ENCODE measurements at regions not wholly inside any gene's neighbourhood (a gene's known extent, or its start where the extent isn't known, plus 50 kb on each side); places are given as distances from the start of the nearest gene placed in this dataset.

- no peaks in the 10 kb centered on the region for H3K27me3 ChIP-seq (replicated peaks; ENCODE audit: insufficient read depth, low read length)
Measured at GRCh38 chrX:10897768-10898167, 213.4 kb upstream of the HCCS start.

GRCh38 chrX:10900585-10901289 is 210.4 kb upstream of the HCCS start:
- peaks cover 14% of the 10 kb centered on the region; the same call in 1 of the 2 replicates for H3K4me1 ChIP-seq (ENCODE audit: low read length)
- H3K27me3 ChIP-seq (replicated peaks; ENCODE audit: insufficient read depth, low read length): no peaks in the 10 kb centered on the region
- no peaks in the 10 kb centered on the region for H4K20me1 ChIP-seq (ENCODE audit: insufficient read depth, low read length)
- H3K9ac ChIP-seq (ENCODE audit: low read length): no peak overlapping the region
- H2AFZ ChIP-seq (ENCODE audit: low read length): no peak overlapping the region
- no peaks in the 10 kb centered on the region for H3K79me2 ChIP-seq (ENCODE audit: low read length)
- no peak overlapping the region for H3K27ac ChIP-seq (ENCODE audit: low read length)
- no peaks in the 10 kb centered on the region for H3K9me3 ChIP-seq (replicated peaks; ENCODE audit: insufficient read depth, low read length)
- H3K4me2 ChIP-seq (ENCODE audit: low read depth, low read length): peak overlapping the region; percentile 37; the same call in 1 of the 2 replicates
- no peaks in the 10 kb centered on the region for H3F3A ChIP-seq (ENCODE audit: insufficient read depth, low read length)
- no peak overlapping the region for H3K4me3 ChIP-seq (ENCODE audit: low read length)
- no peaks in the 10 kb centered on the region for H3K9me2 ChIP-seq (replicated peaks; ENCODE audit: insufficient read depth, low read length)
- no peak for DNase-seq
- H3K36me3 ChIP-seq (replicated peaks; ENCODE audit: insufficient read depth, low read length): no peaks in the 10 kb centered on the region
- TF ChIP-seq EZH2 (optimal IDR thresholded peaks at IDR 0.05; ENCODE audit: low read depth, low read length) (no peak), EZH2phosphoT487 (IDR thresholded peaks at IDR 0.05; ENCODE audit: low read length) (no peak), CTCF (IDR thresholded peaks at IDR 0.05; ENCODE audit: low read length) (no peak)

More at GRCh38 chrX:10897768-10898167, 213.4 kb upstream of the HCCS start:
- no peaks in the 10 kb centered on the region for H3K36me3 ChIP-seq (replicated peaks; ENCODE audit: insufficient read depth, low read length)
- no peak overlapping the region for H3K4me3 ChIP-seq (ENCODE audit: low read length)
- no peaks in the 10 kb centered on the region for H3K79me2 ChIP-seq (ENCODE audit: low read length)
- H3F3A ChIP-seq (ENCODE audit: insufficient read depth, low read length): no peaks in the 10 kb centered on the region
- no peak overlapping the region for H3K9ac ChIP-seq (ENCODE audit: low read length)
- H3K4me2 ChIP-seq (ENCODE audit: low read depth, low read length): no peak overlapping the region
- H3K9me3 ChIP-seq (replicated peaks; ENCODE audit: insufficient read depth, low read length): no peaks in the 10 kb centered on the region
- DNase-seq: no peak
- H3K27ac ChIP-seq (ENCODE audit: low read length): no peak overlapping the region
- H4K20me1 ChIP-seq (ENCODE audit: insufficient read depth, low read length): no peaks in the 10 kb centered on the region
- H3K9me2 ChIP-seq (replicated peaks; ENCODE audit: insufficient read depth, low read length): no peaks in the 10 kb centered on the region
- TF ChIP-seq CTCF (IDR thresholded peaks at IDR 0.05; ENCODE audit: low read length) (no peak), EZH2 (optimal IDR thresholded peaks at IDR 0.05; ENCODE audit: low read depth, low read length) (no peak), EZH2phosphoT487 (IDR thresholded peaks at IDR 0.05; ENCODE audit: low read length) (no peak)
- H3K4me1 ChIP-seq (ENCODE audit: low read length): peaks cover 16% of the 10 kb centered on the region
- no peak overlapping the region for H2AFZ ChIP-seq (ENCODE audit: low read length)

- no peaks in the 10 kb centered on the region for H3K9me2 ChIP-seq (replicated peaks; ENCODE audit: insufficient read depth, low read length)
- no peaks in the 10 kb centered on the region for H3K9me3 ChIP-seq (replicated peaks; ENCODE audit: insufficient read depth, low read length)
- H3K79me2 ChIP-seq (ENCODE audit: low read length): no peaks in the 10 kb centered on the region
- no peak overlapping the region for H2AFZ ChIP-seq (ENCODE audit: low read length)
- no peaks in the 10 kb centered on the region for H3F3A ChIP-seq (ENCODE audit: insufficient read depth, low read length)
- no peak for TF ChIP-seq CTCF (IDR thresholded peaks at IDR 0.05; ENCODE audit: low read length)
- no peaks in the 10 kb centered on the region for H3K36me3 ChIP-seq (replicated peaks; ENCODE audit: insufficient read depth, low read length)
- no peak overlapping the region for H3K27ac ChIP-seq (ENCODE audit: low read length)
- H3K4me3 ChIP-seq (ENCODE audit: low read length): no peak overlapping the region
- H3K9ac ChIP-seq (ENCODE audit: low read length): no peak overlapping the region
- H3K4me1 ChIP-seq (ENCODE audit: low read length): peaks cover 14% of the 10 kb centered on the region; the same call in 1 of the 2 replicates
- DNase-seq: peak; percentile 32
- peak overlapping the region; percentile 37; the same call in 1 of the 2 replicates for H3K4me2 ChIP-seq (ENCODE audit: low read depth, low read length)
- H4K20me1 ChIP-seq (ENCODE audit: insufficient read depth, low read length): no peaks in the 10 kb centered on the region
- no peaks in the 10 kb centered on the region for H3K27me3 ChIP-seq (replicated peaks; ENCODE audit: insufficient read depth, low read length)
Measured at GRCh38 chrX:10901290-10901633, 209.9 kb upstream of the HCCS start.
